Testis (tissue), 2 donors: ENCODE measurements at regions not wholly inside any gene's neighbourhood (a gene's known extent, or its start where the extent isn't known, plus 50 kb on each side); places are given as distances from the start of the nearest gene placed in this dataset.
"Not testable (repeated sequence)": the region's sequence is repeated elsewhere in the genome, so short reads cannot be mapped to it uniquely, and the experiment has no call there.

Experiments
- CTCF ChIP-seq, 3 experiments: fragments of 450-650 bp in 2 of 3; fragments of 200-600 bp in 1 of 3; sonication (generic) in 1 of 3; IDR thresholded peaks; one replicate each; pipeline ENCODE4 v1.5.1; 2016 to 2019; ENCODE audit warnings: antibody characterized with exemption in 3 of 3, mild to moderate bottlenecking in 2 of 3, moderate library complexity in 1 of 3
- POLR2A ChIP-seq: fragments of 450-650 bp; IDR thresholded peaks from one replicate; pipeline ENCODE4 v1.6.1; 2017; ENCODE audit warnings: antibody characterized with exemption, mild to moderate bottlenecking, moderate library complexity

GRCh38 chr15:32316482-32316881, 86.6 kb downstream of the GOLGA8K start:
- not testable (repeated sequence) for TF ChIP-seq POLR2A; CTCF (IDR thresholded peaks at IDR 0.05)
